ENCODE measurements at regions not wholly inside any gene's neighbourhood (a gene's known extent, or its start where the extent isn't known, plus 50 kb on each side); places are given as distances from the start of the nearest gene placed in this dataset.

DNA sequence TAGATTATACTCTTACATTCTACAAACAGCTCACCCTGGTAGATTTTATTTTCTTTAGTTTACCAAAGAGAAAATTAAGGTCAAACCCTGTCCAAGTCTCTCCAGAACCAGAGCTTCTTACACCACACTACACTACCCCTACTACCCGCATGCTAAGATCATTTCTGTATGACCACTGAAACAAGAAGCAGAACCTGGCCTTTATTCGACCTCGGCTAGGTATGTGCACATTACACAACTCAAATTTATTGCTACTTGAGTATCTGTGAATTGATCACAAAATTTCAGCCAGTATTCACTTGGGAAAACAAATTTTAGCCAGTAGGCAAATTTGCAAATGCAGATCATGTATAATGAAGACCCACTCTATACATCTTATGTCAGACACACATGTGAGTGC is 2437.0 kb downstream of the PCDH9 start:
- TF ChIP-seq, protein P1, sequence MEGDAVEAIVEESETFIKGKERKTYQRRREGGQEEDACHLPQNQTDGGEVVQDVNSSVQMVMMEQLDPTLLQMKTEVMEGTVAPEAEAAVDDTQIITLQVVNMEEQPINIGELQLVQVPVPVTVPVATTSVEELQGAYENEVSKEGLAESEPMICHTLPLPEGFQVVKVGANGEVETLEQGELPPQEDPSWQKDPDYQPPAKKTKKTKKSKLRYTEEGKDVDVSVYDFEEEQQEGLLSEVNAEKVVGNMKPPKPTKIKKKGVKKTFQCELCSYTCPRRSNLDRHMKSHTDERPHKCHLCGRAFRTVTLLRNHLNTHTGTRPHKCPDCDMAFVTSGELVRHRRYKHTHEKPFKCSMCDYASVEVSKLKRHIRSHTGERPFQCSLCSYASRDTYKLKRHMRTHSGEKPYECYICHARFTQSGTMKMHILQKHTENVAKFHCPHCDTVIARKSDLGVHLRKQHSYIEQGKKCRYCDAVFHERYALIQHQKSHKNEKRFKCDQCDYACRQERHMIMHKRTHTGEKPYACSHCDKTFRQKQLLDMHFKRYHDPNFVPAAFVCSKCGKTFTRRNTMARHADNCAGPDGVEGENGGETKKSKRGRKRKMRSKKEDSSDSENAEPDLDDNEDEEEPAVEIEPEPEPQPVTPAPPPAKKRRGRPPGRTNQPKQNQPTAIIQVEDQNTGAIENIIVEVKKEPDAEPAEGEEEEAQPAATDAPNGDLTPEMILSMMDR (IDR thresholded peaks at IDR 0.05; ENCODE audit: low read depth, low read length) = no peak
- TF ChIP-seq EZH2phosphoT487 (IDR thresholded peaks at IDR 0.05; ENCODE audit: low read depth) = no peak
